GM23248 (cell line): ENCODE measurements at regions not wholly inside any gene's neighbourhood (a gene's known extent, or its start where the extent isn't known, plus 50 kb on each side); places are given as distances from the start of the nearest gene placed in this dataset.

ENCODE experiments used
- DNase-seq: peaks from one replicate; pipeline ENCODE4 v3.0.0-alpha.2; 2015
- H2AFZ ChIP-seq: fragments of 200-600 bp; sonication (generic); 2 replicates; pipeline ENCODE4 v1.6.1; 2016; ENCODE audit warnings: antibody characterized with exemption
- H3F3A ChIP-seq: fragments of 200-600 bp; sonication (generic); 2 replicates; pipeline ENCODE4 v1.6.1; 2016; ENCODE audit warnings: mild to moderate bottlenecking, antibody characterized with exemption, mixed run types; ENCODE audit not compliant: insufficient read depth
- H3K27ac ChIP-seq: fragments of 200-600 bp; sonication (generic); 2 replicates; pipeline ENCODE4 v1.5.1; 2016; ENCODE audit warnings: mild to moderate bottlenecking
- H3K27me3 ChIP-seq: fragments of 200-600 bp; sonication (generic); replicated peaks from 2 replicates; pipeline ENCODE4 v1.6.1; 2016; ENCODE audit warnings: mild to moderate bottlenecking; ENCODE audit not compliant: insufficient read depth
- H3K36me3 ChIP-seq: fragments of 200-600 bp; sonication (generic); 2 replicates; pipeline ENCODE4 v1.6.1; 2016; ENCODE audit warnings: low read depth, mild to moderate bottlenecking
- H3K4me1 ChIP-seq: fragments of 200-600 bp; sonication (generic); 2 replicates; pipeline ENCODE4 v1.6.1; 2016; ENCODE audit warnings: mild to moderate bottlenecking; ENCODE audit not compliant: insufficient read depth
- H3K4me2 ChIP-seq: fragments of 200-600 bp; sonication (generic); one replicate; pipeline ENCODE4 v1.6.1; 2016; ENCODE audit warnings: mild to moderate bottlenecking; ENCODE audit not compliant: unreplicated experiment
- H3K4me3 ChIP-seq: fragments of 200-600 bp; sonication (generic); 2 replicates; pipeline ENCODE4 v1.5.1; 2016; ENCODE audit warnings: mild to moderate bottlenecking
- H3K79me2 ChIP-seq: fragments of 200-600 bp; sonication (generic); 2 replicates; pipeline ENCODE4 v1.6.1; 2016; ENCODE audit warnings: mild to moderate bottlenecking; ENCODE audit not compliant: insufficient read depth
- H3K9ac ChIP-seq: fragments of 200-600 bp; sonication (generic); 2 replicates; pipeline ENCODE4 v1.6.1; 2016; ENCODE audit warnings: mild to moderate bottlenecking
- H3K9me2 ChIP-seq: fragments of 200-600 bp; sonication (generic); 2 replicates; pipeline ENCODE4 v1.6.1; 2016; ENCODE audit warnings: mixed run types, mild to moderate bottlenecking, moderate library complexity; ENCODE audit not compliant: insufficient read depth
- H3K9me3 ChIP-seq: fragments of 200-600 bp; sonication (generic); one replicate; pipeline ENCODE4 v1.6.1; 2017; ENCODE audit warnings: low read depth
- H4K20me1 ChIP-seq: fragments of 200-600 bp; sonication (generic); 2 replicates; pipeline ENCODE4 v1.6.0; 2016; ENCODE audit not compliant: insufficient read depth
- EZH2 ChIP-seq: fragments of 200-600 bp; sonication (generic); IDR thresholded peaks from 2 replicates; pipeline ENCODE4 v1.6.1; 2018; ENCODE audit warnings: antibody characterized with exemption, mild to moderate bottlenecking; ENCODE audit not compliant: insufficient read depth, poor library complexity, severe bottlenecking
- EZH2phosphoT487 ChIP-seq: fragments of 200-600 bp; sonication (generic); IDR thresholded peaks from 2 replicates; pipeline ENCODE4 v1.6.1; 2018; ENCODE audit warnings: antibody characterized with exemption, moderate library complexity, mild to moderate bottlenecking, low read depth; ENCODE audit not compliant: insufficient read depth
- WGBS, 2 experiments: methylation state at CpG; one replicate each; pipeline ENCODE4 v1.1.6; 2015 to 2017; ENCODE audit warnings: low lambda C conversion rate in 2 of 2, low coverage in 1 of 2; ENCODE audit errors: missing lambda C conversion rate in 2 of 2; 5-methylcytosine and 5-hydroxymethylcytosine counted together
- in situ Hi-C: fragments of 300-500 bp; cut with MboI; formaldehyde crosslinking; loops from 2 replicates; pipeline ENCODE4 v1.15.0; 2020

DNA sequence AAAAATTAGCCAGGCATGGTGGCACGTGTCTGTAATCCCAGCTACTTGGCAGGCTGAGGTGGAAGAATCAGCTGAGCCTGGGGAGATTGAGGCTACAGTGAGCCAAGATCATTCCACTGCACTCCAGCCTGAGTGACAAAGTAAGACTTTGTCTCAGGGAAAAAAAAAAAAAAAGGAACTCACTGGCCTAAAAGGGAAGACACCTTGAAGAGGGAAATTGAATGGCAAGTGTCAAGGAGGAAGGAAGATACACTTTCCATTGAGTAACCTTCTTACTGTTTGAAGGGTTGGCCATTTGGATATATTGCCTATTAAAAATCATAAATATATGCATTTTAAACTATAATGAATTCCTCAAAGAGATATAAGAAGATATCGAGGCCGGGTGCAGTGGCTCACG, 147.5 kb upstream of the FAM241A start:
- Histone ChIP-seq H3K9me3 (no peaks in the 10 kb centered on the region), H3K27me3 (no peaks in the 10 kb centered on the region), H3K4me2 (no peak overlapping the region), H3K4me1 (no peaks in the 10 kb centered on the region), H3K79me2 (no peaks in the 10 kb centered on the region), H3K27ac (no peak overlapping the region), H2AFZ (no peak overlapping the region), H3F3A (no peaks in the 10 kb centered on the region), H3K9ac (no peak overlapping the region), H4K20me1 (no peaks in the 10 kb centered on the region), H3K36me3 (no peaks in the 10 kb centered on the region), H3K4me3 (no peak overlapping the region), H3K9me2 (no peaks in the 10 kb centered on the region)
- no peak for DNase-seq
- no peak for TF ChIP-seq EZH2
- TF ChIP-seq EZH2phosphoT487, result no peak
- 61 to 67% methylated on average over 4 of the region's 4 CpGs for WGBS, 2 experiments
- in situ Hi-C loops, result no loop called here

DNA sequence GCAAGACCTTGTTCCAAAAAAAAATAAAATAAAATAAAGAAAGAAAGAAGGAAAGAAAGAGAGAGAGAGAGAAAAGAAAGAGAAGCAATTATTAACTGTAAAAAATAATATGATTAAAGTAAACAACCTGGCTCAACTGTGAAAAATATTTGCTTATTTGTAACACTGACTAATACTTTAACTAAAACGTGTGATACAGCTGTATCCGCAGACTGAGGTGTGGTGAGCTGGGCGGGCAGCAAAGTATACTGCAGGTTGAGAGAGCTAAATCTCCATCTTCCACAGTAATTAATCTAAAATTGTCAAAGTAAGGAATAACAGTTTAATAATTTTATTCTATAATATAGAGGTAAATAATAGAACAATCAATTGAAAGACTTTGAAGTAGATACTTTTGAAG, 145.5 kb upstream of the FAM241A start:
- H3K4me1 ChIP-seq, result no peaks in the 10 kb centered on the region
- no peaks in the 10 kb centered on the region for H4K20me1 ChIP-seq
- no peak overlapping the region for H2AFZ ChIP-seq
- H3K79me2 ChIP-seq, result no peaks in the 10 kb centered on the region
- TF ChIP-seq EZH2phosphoT487 (no peak), EZH2 (no peak)
- H3K9me3 ChIP-seq, result no peaks in the 10 kb centered on the region
- WGBS, 2 experiments, result 92 to 96% methylated on average over 3 of the region's 3 CpGs
- no peak overlapping the region for H3K9ac ChIP-seq
- no peak overlapping the region for H3K27ac ChIP-seq
- DNase-seq, result no peak
- in situ Hi-C loops, result no loop called here
- no peaks in the 10 kb centered on the region for H3K36me3 ChIP-seq
- H3F3A ChIP-seq, result no peaks in the 10 kb centered on the region
- H3K4me2 ChIP-seq, result no peak overlapping the region
- H3K4me3 ChIP-seq, result no peak overlapping the region
- H3K27me3 ChIP-seq, result no peaks in the 10 kb centered on the region
- H3K9me2 ChIP-seq, result no peaks in the 10 kb centered on the region

- no peaks in the 10 kb centered on the region for H4K20me1 ChIP-seq
- DNase-seq, result no peak
- no peaks in the 10 kb centered on the region for H3K36me3 ChIP-seq
- H3K27me3 ChIP-seq, result no peaks in the 10 kb centered on the region
- H3F3A ChIP-seq, result no peaks in the 10 kb centered on the region
- no peaks in the 10 kb centered on the region for H3K9me3 ChIP-seq
- no peak overlapping the region for H2AFZ ChIP-seq
- no peak overlapping the region for H3K9ac ChIP-seq
- 47 to 59% methylated on average over 1 of the region's 1 CpG for WGBS, 2 experiments
- no peak overlapping the region for H3K4me3 ChIP-seq
- no peak overlapping the region for H3K4me2 ChIP-seq
- TF ChIP-seq EZH2phosphoT487, result no peak
- TF ChIP-seq EZH2, result no peak
- H3K9me2 ChIP-seq, result no peaks in the 10 kb centered on the region
- H3K27ac ChIP-seq, result no peak overlapping the region
- no peaks in the 10 kb centered on the region for H3K79me2 ChIP-seq
- no peaks in the 10 kb centered on the region for H3K4me1 ChIP-seq
- in situ Hi-C loops, result no loop called here
Measured at GRCh38 chr4:112001041-112001440, 144.2 kb upstream of the FAM241A start.

GRCh38 chr4:112002248-112002661, 143.0 kb upstream of the FAM241A start:
- WGBS, 2 experiments, result 88 to 97% methylated on average over 2 of the region's 2 CpGs

DNA sequence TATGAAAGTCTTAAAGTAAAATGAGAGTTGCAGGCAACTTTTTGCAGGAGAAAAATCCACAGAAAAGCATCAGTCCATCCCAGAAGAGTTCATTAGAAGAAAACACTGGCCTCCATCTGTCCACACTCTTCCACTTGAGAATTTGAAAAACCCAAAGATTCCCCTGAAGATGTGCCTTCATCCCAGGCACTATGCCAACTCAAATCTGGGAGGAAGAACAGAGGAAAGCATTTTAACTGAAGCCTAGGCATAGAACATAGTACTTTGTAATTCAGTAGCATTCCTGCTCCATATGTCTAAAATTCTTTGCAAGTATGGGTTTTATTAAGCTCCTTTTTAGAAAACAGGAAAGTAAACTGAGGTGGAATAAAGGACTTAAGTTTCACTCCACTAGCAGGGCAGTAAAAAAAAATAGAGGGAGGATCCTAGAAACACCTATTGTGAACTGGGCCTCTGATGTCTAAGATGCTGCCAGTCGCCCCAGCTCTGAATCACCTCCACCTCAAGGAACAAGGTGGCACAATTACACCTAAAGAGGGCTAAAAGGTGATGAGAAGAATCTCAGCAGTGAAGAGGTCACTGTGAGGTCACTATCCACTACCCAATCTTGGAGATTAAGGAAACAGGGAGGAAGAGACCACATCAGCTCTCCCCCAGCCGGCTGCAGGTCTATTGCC, 141.9 kb upstream of the FAM241A start:
- Histone ChIP-seq H3K9me2 (no peaks in the 10 kb centered on the region), H3K4me2 (no peak overlapping the region), H3K27me3 (no peaks in the 10 kb centered on the region), H3F3A (no peaks in the 10 kb centered on the region), H3K9ac (no peak overlapping the region), H3K79me2 (no peaks in the 10 kb centered on the region), H4K20me1 (no peaks in the 10 kb centered on the region), H2AFZ (no peak overlapping the region), H3K36me3 (no peaks in the 10 kb centered on the region), H3K27ac (no peak overlapping the region), H3K4me3 (no peak overlapping the region), H3K9me3 (no peaks in the 10 kb centered on the region), H3K4me1 (no peaks in the 10 kb centered on the region)
- TF ChIP-seq EZH2phosphoT487 (no peak), EZH2 (no peak)
- in situ Hi-C loops, result no loop called here
- WGBS, 2 experiments, result 79 to 90% methylated on average over 2 of the region's 2 CpGs
- no peak for DNase-seq

More at GRCh38 chr4:112002248-112002661, 143.0 kb upstream of the FAM241A start:
- Histone ChIP-seq H3K27me3 (no peaks in the 10 kb centered on the region), H4K20me1 (no peaks in the 10 kb centered on the region), H3K9ac (no peak overlapping the region), H3K9me2 (no peaks in the 10 kb centered on the region), H3K4me1 (no peaks in the 10 kb centered on the region), H3K36me3 (no peaks in the 10 kb centered on the region), H3F3A (no peaks in the 10 kb centered on the region), H3K27ac (no peak overlapping the region), H3K9me3 (no peaks in the 10 kb centered on the region), H3K79me2 (no peaks in the 10 kb centered on the region), H3K4me3 (no peak overlapping the region), H2AFZ (no peak overlapping the region), H3K4me2 (no peak overlapping the region)
- TF ChIP-seq EZH2 (no peak), EZH2phosphoT487 (no peak)
- DNase-seq, result peak; percentile 27
- in situ Hi-C loops, result no loop called here
